ENCODE measurements at regions not wholly inside any gene's neighbourhood (a gene's known extent, or its start where the extent isn't known, plus 50 kb on each side); places are given as distances from the start of the nearest gene placed in this dataset.

GRCh38 chr4:17055788-17056187 is 157.3 kb upstream of the LDB2 start:
- TF ChIP-seq EZH2 (IDR thresholded peaks at IDR 0.05; ENCODE audit: low read depth) (no peak), CTCF (conservative IDR thresholded peaks at IDR 0.05) (no peak)
